Panc1 (cell line): ENCODE measurements at regions not wholly inside any gene's neighbourhood (a gene's known extent, or its start where the extent isn't known, plus 50 kb on each side); places are given as distances from the start of the nearest gene placed in this dataset.
"Not testable (repeated sequence)": the region's sequence is repeated elsewhere in the genome, so short reads cannot be mapped to it uniquely, and the experiment has no call there.

Experiments used
- ATAC-seq: fragments of 200-7000 bp; cut with Tn5 transposase; 2 replicates; pipeline ENCODE4 v1.9.1; 2020; ENCODE audit warnings: mild to moderate bottlenecking, moderate library complexity
- BruUV-seq: library from RNA; stranded (reverse); fragments of 400-500 nt; replicated peaks from 2 replicates; lab custom pipeline; 2021; lab: Mats Ljungman, UMichigan
- CTCF ChIA-PET: fragments of 300-600 bp; sonication (Branson Sonifier 250); formaldehyde crosslinking; loops from one replicate; lab custom pipeline; 2022; ENCODE audit warnings: antibody characterized with exemption; lab: Charles Lee
- POLR2A ChIA-PET: fragments of 300-600 bp; sonication (Branson Sonifier 250); formaldehyde crosslinking; loops from one replicate; lab custom pipeline; 2022; ENCODE audit warnings: antibody characterized with exemption; lab: Charles Lee
- DNase-seq: peaks from one replicate; pipeline ENCODE4 v3.0.0-alpha.2; 2010; ENCODE audit warnings: low read depth, low spot score
- H3K27ac ChIP-seq: 2 replicates; pipeline ENCODE4 v1.5.1; 2011; ENCODE audit warnings: mild to moderate bottlenecking, low read length, inconsistent platforms
- H3K27me3 ChIP-seq: fragments of 200-500 bp; sonication (Bioruptor generic); 2 replicates; pipeline ENCODE4 v1.6.0; 2014; ENCODE audit warnings: low read length, inconsistent platforms; ENCODE audit not compliant: control insufficient read depth, insufficient read depth
- H3K36me3 ChIP-seq: fragments of 200-500 bp; sonication (Bioruptor generic); 2 replicates; pipeline ENCODE4 v1.5.1; 2014; ENCODE audit warnings: inconsistent platforms, mild to moderate bottlenecking, low read length, moderate library complexity; ENCODE audit not compliant: control insufficient read depth, insufficient read depth
- H3K4me1 ChIP-seq: 2 replicates; pipeline ENCODE4 v1.5.1; 2011; ENCODE audit warnings: inconsistent platforms, mild to moderate bottlenecking, low read length, moderate library complexity; ENCODE audit not compliant: control insufficient read depth, insufficient read depth
- H3K4me3 ChIP-seq, 2 experiments: 2 replicates each; pipeline ENCODE4 v1.5.1; 2011 to 2012; ENCODE audit warnings: low read depth in 2 of 2, low read length in 2 of 2, mild to moderate bottlenecking in 2 of 2, inconsistent platforms in 1 of 2, moderate library complexity in 1 of 2
- H3K9me3 ChIP-seq: fragments of 200-500 bp; sonication (Bioruptor generic); 2 replicates; pipeline ENCODE4 v1.5.1; 2014; ENCODE audit warnings: low read depth, mild to moderate bottlenecking, inconsistent platforms, low read length, moderate library complexity; ENCODE audit not compliant: control insufficient read depth, insufficient read depth
- POLR2AphosphoS5 ChIP-seq: IDR thresholded peaks from 2 replicates; pipeline ENCODE4 v1.6.1; 2012; ENCODE audit warnings: mild to moderate bottlenecking, low read depth, low read length, moderate library complexity
- REST ChIP-seq, 2 experiments: IDR thresholded peaks; 2 replicates each; pipeline ENCODE4 v1.6.1; 2011 to 2012; ENCODE audit warnings: low read depth in 2 of 2, control low read depth in 1 of 2, low read length in 1 of 2, mild to moderate bottlenecking in 1 of 2, moderate library complexity in 1 of 2; ENCODE audit not compliant: insufficient read depth in 1 of 2
- SIN3A ChIP-seq: IDR thresholded peaks from 2 replicates; pipeline ENCODE4 v1.6.1; 2012; ENCODE audit warnings: low read depth, mild to moderate bottlenecking, low read length, moderate library complexity, borderline replicate concordance; ENCODE audit not compliant: insufficient read depth
- TCF7L2 ChIP-seq: IDR thresholded peaks from 2 replicates; pipeline ENCODE4 v1.6.1; 2011; ENCODE audit warnings: mild to moderate bottlenecking, low read depth, low read length, inconsistent platforms
- in situ Hi-C: cut with HindIII; loops from 2 replicates; pipeline ENCODE4 v1.10.0; 2016; ENCODE audit warnings: low sequenced_read_pairs, low pct_unique_long_range_greater_than_20kb
- intact Hi-C: fragments of 100-400 bp; cut with micrococcal nuclease; formaldehyde crosslinking; loops from one replicate; pipeline ENCODE4 v1.10.0; 2022; ENCODE audit not compliant: unreplicated experiment
- TF ChIP-seq, protein P1 (sequence below): fragments of 450-650 bp; IDR thresholded peaks from 2 replicates; pipeline ENCODE4 v1.5.1; 2017; ENCODE audit warnings: mild to moderate bottlenecking

GRCh38 chr20:26160916-26161315 is 464.3 kb upstream of the ZNF337 start:
- H3K27ac ChIP-seq, POLR2A ChIA-PET, H3K4me3 ChIP-seq, ATAC-seq, H3K36me3 ChIP-seq, H3K4me1 ChIP-seq, intact Hi-C loops, BruUV-seq, in situ Hi-C loops, DNase-seq, H3K27me3 ChIP-seq, H3K9me3 ChIP-seq, CTCF ChIA-PET: not testable (repeated sequence)

DNA sequence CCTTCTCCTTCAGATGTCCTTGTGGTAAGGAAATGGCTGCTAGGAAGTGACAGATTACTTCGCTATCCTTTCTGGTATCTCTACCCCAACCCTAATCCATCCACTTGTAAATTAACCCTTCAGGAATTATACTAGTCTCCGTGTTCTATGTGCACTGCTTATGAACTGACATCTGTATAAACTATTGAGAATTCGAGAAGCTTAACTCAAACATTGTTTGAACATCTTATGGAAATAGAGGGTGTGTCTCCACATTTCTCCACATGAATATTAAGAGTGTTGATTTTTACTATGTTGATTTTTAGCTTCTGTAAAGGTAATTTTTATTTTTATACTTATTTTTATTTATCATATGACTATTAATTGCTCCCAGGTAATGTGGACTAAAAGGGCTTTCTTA is 457.6 kb upstream of the ZNF337 start:
- ChIA-PET CTCF (no interaction called here), POLR2A (no interaction called here)
- BruUV-seq, result no TSS peak
- no peak overlapping the region for H3K27ac ChIP-seq
- TF ChIP-seq POLR2AphosphoS5 (no peak), TCF7L2 (no peak), SIN3A (no peak), REST (IDR thresholded peaks at IDR 0.05; ENCODE audit: insufficient read depth in 1 of 2, low read depth in 2 of 2, low read length in 1 of 2) (no peak)
- TF ChIP-seq, protein P1, sequence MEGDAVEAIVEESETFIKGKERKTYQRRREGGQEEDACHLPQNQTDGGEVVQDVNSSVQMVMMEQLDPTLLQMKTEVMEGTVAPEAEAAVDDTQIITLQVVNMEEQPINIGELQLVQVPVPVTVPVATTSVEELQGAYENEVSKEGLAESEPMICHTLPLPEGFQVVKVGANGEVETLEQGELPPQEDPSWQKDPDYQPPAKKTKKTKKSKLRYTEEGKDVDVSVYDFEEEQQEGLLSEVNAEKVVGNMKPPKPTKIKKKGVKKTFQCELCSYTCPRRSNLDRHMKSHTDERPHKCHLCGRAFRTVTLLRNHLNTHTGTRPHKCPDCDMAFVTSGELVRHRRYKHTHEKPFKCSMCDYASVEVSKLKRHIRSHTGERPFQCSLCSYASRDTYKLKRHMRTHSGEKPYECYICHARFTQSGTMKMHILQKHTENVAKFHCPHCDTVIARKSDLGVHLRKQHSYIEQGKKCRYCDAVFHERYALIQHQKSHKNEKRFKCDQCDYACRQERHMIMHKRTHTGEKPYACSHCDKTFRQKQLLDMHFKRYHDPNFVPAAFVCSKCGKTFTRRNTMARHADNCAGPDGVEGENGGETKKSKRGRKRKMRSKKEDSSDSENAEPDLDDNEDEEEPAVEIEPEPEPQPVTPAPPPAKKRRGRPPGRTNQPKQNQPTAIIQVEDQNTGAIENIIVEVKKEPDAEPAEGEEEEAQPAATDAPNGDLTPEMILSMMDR, result no peak
- no peaks in the 10 kb centered on the region; the same call in 1 of the 2 replicates for H3K27me3 ChIP-seq
- ATAC-seq, result no peak
- H3K4me3 ChIP-seq, result no peak overlapping the region
- intact Hi-C loops, result no loop called here
- H3K36me3 ChIP-seq, result no peaks in the 10 kb centered on the region
- no peak for DNase-seq
- in situ Hi-C loops, result no loop called here
- H3K9me3 ChIP-seq, result no peaks in the 10 kb centered on the region
- no peaks in the 10 kb centered on the region for H3K4me1 ChIP-seq

DNA sequence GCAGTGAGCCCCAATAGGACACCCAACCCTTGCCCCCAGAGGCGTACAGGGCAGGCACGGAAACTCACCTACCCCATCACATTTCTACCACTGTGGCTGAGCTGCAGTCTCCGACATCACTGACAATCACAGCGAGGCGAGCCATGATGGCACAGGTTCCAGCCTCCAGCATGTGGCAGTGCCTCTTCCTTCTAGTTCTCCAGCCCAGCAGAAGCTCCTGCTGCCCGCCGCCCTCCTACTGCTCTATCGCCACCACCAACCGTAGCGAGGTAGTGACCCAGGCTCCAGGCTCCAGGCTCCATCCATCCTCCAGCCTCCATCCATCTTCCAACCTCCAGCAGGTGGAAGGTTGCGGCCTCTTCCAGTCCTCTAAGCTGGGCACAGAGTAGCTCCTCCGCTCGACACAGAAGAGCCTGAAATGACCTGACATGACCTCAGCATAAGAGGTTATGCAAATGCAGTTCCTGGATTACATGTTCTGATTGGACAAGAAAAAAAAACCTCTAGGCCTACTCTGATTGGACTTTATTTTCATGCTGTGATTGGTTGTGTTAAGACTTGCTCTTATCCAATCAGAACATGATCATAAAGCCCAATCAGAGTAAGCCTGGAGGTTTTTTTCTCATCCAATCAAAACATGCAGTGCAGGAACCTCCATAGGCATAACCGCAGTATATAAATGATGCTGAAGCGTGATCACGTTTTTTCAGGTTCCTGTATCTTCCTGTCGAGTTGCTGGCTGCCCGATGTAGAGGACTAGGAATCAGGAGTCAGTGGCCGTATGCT is 438.9 kb upstream of the ZNF337 start:
- no peak overlapping the region for H3K27ac ChIP-seq
- no peak for ATAC-seq
- no TSS peak for BruUV-seq
- no peaks in the 10 kb centered on the region for H3K36me3 ChIP-seq
- DNase-seq, result no peak
- intact Hi-C loops, result no loop called here
- CTCF ChIA-PET, result no interaction called here
- in situ Hi-C loops, result no loop called here
- no peaks in the 10 kb centered on the region for H3K9me3 ChIP-seq
- TF ChIP-seq SIN3A (no peak), REST (IDR thresholded peaks at IDR 0.05; ENCODE audit: insufficient read depth in 1 of 2, low read depth in 2 of 2, low read length in 1 of 2) (no peak), TCF7L2 (no peak), POLR2AphosphoS5 (no peak)
- TF ChIP-seq, protein P1, result no peak
- no peaks in the 10 kb centered on the region for H3K4me1 ChIP-seq
- no peak overlapping the region for H3K4me3 ChIP-seq
- POLR2A ChIA-PET, result no interaction called here
- H3K27me3 ChIP-seq, result no peaks in the 10 kb centered on the region; the same call in 1 of the 2 replicates
